Gastrocnemius medialis (tissue), 4 donors: ENCODE measurements at regions not wholly inside any gene's neighbourhood (a gene's known extent, or its start where the extent isn't known, plus 50 kb on each side); places are given as distances from the start of the nearest gene placed in this dataset.

Experiments used
- POLR2A ChIP-seq, 2 donors: fragments of 450-650 bp; IDR thresholded peaks; one replicate each; pipeline ENCODE4 v1.6.1; 2017; ENCODE audit warnings: antibody characterized with exemption in 2 of 2, mild to moderate bottlenecking in 2 of 2, moderate library complexity in 2 of 2
- TF ChIP-seq, protein P1 (sequence below), 5 experiments: fragments of 450-650 bp in 3 of 5; fragments of 200-600 bp in 2 of 5; sonication (generic) in 2 of 5; IDR thresholded peaks in 4 of 5; conservative IDR thresholded peaks in 1 of 5; 1 replicate in 4 of 5; 2 replicates in 1 of 5; pipeline ENCODE4 v1.5.1; 2016 to 2019; ENCODE audit warnings: antibody characterized with exemption in 5 of 5, mild to moderate bottlenecking in 3 of 5, moderate library complexity in 3 of 5

DNA sequence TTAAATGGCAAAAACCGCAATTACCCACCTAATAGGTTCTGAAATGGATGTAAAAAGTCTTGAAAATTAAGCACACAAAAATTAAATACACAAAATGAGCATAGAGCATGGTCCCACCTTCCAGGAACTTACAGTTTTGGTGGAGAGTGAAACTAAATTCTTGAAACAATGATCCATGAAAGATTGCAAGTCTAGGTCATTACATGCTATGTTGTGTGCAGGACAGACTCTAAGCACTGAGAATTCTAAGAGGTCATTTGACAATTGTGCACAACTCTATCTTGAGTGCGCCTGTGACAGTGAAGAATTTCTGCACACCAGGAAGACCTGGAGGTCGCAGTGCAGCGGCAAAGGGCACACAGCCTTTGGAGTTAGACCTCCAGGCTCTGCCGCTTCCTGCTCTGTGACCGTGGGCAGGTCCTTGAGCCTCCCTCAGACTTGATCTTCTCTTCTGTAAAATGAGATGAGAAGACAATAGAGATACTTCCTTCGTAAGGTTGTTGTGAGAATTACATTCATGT lies 153.3 kb upstream of the TPM1 start:
- TF ChIP-seq, protein P1, sequence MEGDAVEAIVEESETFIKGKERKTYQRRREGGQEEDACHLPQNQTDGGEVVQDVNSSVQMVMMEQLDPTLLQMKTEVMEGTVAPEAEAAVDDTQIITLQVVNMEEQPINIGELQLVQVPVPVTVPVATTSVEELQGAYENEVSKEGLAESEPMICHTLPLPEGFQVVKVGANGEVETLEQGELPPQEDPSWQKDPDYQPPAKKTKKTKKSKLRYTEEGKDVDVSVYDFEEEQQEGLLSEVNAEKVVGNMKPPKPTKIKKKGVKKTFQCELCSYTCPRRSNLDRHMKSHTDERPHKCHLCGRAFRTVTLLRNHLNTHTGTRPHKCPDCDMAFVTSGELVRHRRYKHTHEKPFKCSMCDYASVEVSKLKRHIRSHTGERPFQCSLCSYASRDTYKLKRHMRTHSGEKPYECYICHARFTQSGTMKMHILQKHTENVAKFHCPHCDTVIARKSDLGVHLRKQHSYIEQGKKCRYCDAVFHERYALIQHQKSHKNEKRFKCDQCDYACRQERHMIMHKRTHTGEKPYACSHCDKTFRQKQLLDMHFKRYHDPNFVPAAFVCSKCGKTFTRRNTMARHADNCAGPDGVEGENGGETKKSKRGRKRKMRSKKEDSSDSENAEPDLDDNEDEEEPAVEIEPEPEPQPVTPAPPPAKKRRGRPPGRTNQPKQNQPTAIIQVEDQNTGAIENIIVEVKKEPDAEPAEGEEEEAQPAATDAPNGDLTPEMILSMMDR (IDR thresholded peaks at IDR 0.05 in 4 of 5, conservative IDR thresholded peaks at IDR 0.05 in 1 of 5) = no peak
- no peak for TF ChIP-seq POLR2A (IDR thresholded peaks at IDR 0.05)
